ENCODE measurements at regions not wholly inside any gene's neighbourhood (a gene's known extent, or its start where the extent isn't known, plus 50 kb on each side); places are given as distances from the start of the nearest gene placed in this dataset.

GRCh38 chr2:217618744-217619143, 384.1 kb downstream of the TNS1 start:
- TF ChIP-seq CTCF (IDR thresholded peaks at IDR 0.05) (no peak), POLR2A (IDR thresholded peaks at IDR 0.05) (no peak)
